ENCODE measurements at regions not wholly inside any gene's neighbourhood (a gene's known extent, or its start where the extent isn't known, plus 50 kb on each side); places are given as distances from the start of the nearest gene placed in this dataset.

DNA sequence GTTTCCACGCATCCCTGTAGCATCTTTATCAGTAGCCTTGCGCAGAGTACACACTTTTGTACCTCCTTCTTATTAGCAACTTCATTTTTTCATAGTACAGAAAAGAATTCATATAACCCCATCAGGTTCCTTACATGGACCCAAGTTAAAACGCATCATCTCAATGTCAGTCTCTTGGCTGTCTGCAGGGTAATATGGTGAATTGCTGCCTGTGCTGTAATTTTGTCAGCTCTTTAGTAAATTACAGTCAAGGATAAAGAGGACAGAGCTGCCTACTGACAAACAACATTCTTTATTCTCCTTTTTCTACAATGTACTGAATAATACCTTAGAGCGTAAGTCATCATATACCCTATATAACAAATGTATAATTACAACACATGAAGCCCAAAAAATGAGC, 222.5 kb downstream of the MRPL39 start:
- no peak overlapping the region for H3K4me3 ChIP-seq (replicated peaks in 1 of 3; ENCODE audit: insufficient read depth in 1 of 3, low read depth in 1 of 3, low read length in 3 of 3)
- H4K20me1 ChIP-seq (replicated peaks; ENCODE audit: control insufficient read depth, extremely low read depth, insufficient read depth, low read length), result no peaks in the 10 kb centered on the region
- no peaks in the 10 kb centered on the region for H3K36me3 ChIP-seq (ENCODE audit: control insufficient read depth in 2 of 2, extremely low read depth in 1 of 2, insufficient read depth in 2 of 2, low read length in 2 of 2)
- TF ChIP-seq JUN (IDR thresholded peaks at IDR 0.05; ENCODE audit: borderline replicate concordance, insufficient read depth, insufficient read length, low read depth), result no peak
- TF ChIP-seq POLR2A (IDR thresholded peaks at IDR 0.05; ENCODE audit: low read depth, low read length), result no peak
- no peak for TF ChIP-seq FOS (IDR thresholded peaks at IDR 0.05; ENCODE audit: borderline replicate concordance, insufficient read depth, low read length)
- no peak for TF ChIP-seq MYC (IDR thresholded peaks at IDR 0.05; ENCODE audit: low read depth, low read length)
- no peak for TF ChIP-seq GATA2 (IDR thresholded peaks at IDR 0.05; ENCODE audit: insufficient read depth, insufficient read length, low read depth, low read length)
- TF ChIP-seq EZH2 (IDR thresholded peaks at IDR 0.05; ENCODE audit: borderline replicate concordance, low read depth, low read length, severe bottlenecking), result no peak
- no peak for TF ChIP-seq POLR2AphosphoS5 (IDR thresholded peaks at IDR 0.05; ENCODE audit: insufficient read depth, low read depth, low read length)
- TF ChIP-seq, protein P1, sequence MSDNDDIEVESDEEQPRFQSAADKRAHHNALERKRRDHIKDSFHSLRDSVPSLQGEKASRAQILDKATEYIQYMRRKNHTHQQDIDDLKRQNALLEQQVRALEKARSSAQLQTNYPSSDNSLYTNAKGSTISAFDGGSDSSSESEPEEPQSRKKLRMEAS (IDR thresholded peaks at IDR 0.05; ENCODE audit: insufficient read depth, insufficient read length), result no peak
- TF ChIP-seq, protein P2, sequence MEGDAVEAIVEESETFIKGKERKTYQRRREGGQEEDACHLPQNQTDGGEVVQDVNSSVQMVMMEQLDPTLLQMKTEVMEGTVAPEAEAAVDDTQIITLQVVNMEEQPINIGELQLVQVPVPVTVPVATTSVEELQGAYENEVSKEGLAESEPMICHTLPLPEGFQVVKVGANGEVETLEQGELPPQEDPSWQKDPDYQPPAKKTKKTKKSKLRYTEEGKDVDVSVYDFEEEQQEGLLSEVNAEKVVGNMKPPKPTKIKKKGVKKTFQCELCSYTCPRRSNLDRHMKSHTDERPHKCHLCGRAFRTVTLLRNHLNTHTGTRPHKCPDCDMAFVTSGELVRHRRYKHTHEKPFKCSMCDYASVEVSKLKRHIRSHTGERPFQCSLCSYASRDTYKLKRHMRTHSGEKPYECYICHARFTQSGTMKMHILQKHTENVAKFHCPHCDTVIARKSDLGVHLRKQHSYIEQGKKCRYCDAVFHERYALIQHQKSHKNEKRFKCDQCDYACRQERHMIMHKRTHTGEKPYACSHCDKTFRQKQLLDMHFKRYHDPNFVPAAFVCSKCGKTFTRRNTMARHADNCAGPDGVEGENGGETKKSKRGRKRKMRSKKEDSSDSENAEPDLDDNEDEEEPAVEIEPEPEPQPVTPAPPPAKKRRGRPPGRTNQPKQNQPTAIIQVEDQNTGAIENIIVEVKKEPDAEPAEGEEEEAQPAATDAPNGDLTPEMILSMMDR (IDR thresholded peaks at IDR 0.05; ENCODE audit: extremely low read depth in 1 of 2, insufficient read depth in 1 of 2, low read depth in 1 of 2, low read length in 2 of 2), result no peak
- dilution Hi-C loops (cut with MboI; ENCODE audit: extremely low pct_ligation_motif_present, low sequenced_read_pairs), result no loop called here
- H3K9ac ChIP-seq (replicated peaks; ENCODE audit: extremely low read depth, insufficient read depth, low read length), result no peak overlapping the region
- H3K79me2 ChIP-seq (ENCODE audit: control insufficient read depth, insufficient read depth, low read length), result no peaks in the 10 kb centered on the region
- no peaks in the 10 kb centered on the region for H3K9me3 ChIP-seq (replicated peaks; ENCODE audit: control insufficient read depth, insufficient read depth, low read length)
- H3K9me1 ChIP-seq (replicated peaks; ENCODE audit: control insufficient read depth, extremely low read depth, insufficient read depth, low read length), result no peaks in the 10 kb centered on the region
- H2AFZ ChIP-seq (ENCODE audit: low read depth, low read length), result no peak overlapping the region
- intact Hi-C loops (cut with micrococcal nuclease), result no loop called here
- POLR2A ChIA-PET, result no interaction called here
- CTCF ChIA-PET, result interaction anchor here (1.3 to 3.4 kb wide), 5 partner anchors 15 to 1416 kb away, joined by 3 to 84 read pairs (median 17); no protein-coding TSS in a partner anchor
- DNase-seq (ENCODE audit: low read depth, low spot score), result no peak
- no TSS peak for BruUV-seq (replicated peaks)
- peaks cover 0 to 1% of the 10 kb centered on the region in 2 experiments for H3K27me3 ChIP-seq (ENCODE audit: control insufficient read depth in 2 of 2, insufficient read depth in 2 of 2, low read length in 2 of 2)
- no peak overlapping the region for H3K4me2 ChIP-seq (ENCODE audit: insufficient read depth, low read length)
- no peak for FAIRE-seq
- no peaks in the 10 kb centered on the region for H3K4me1 ChIP-seq (ENCODE audit: control insufficient read depth, extremely low read depth, insufficient read depth, low read length)
- no peak overlapping the region for H3K27ac ChIP-seq (ENCODE audit: insufficient read depth, low read depth, low read length)

Measured in endothelial cell of umbilical vein (primary cell).